Sigmoid colon (tissue), 6 donors: ENCODE measurements at regions not wholly inside any gene's neighbourhood (a gene's known extent, or its start where the extent isn't known, plus 50 kb on each side); places are given as distances from the start of the nearest gene placed in this dataset.
"Not testable (repeated sequence)": the region's sequence is repeated elsewhere in the genome, so short reads cannot be mapped to it uniquely, and the experiment has no call there.

Experiments used
- DNase-seq: peaks from one replicate; pipeline ENCODE4 v3.0.0-alpha.2; 2019
- H3K27ac ChIP-seq, 4 donors: fragments of 200-600 bp; sonication (generic); one replicate each; pipeline ENCODE4 v1.5.1; 2016 to 2019; ENCODE audit warnings: mild to moderate bottlenecking in 1 of 4
- H3K27me3 ChIP-seq, 3 donors: fragments of 200-600 bp; sonication (generic); one replicate each; pipeline ENCODE4 v1.5.1; 2019; ENCODE audit warnings: mild to moderate bottlenecking in 1 of 3
- H3K36me3 ChIP-seq, 4 donors: fragments of 200-600 bp; sonication (generic); one replicate each; pipeline ENCODE4 v1.5.1; 2016 to 2019
- H3K4me1 ChIP-seq, 4 donors: fragments of 200-600 bp; sonication (generic); one replicate each; pipeline ENCODE4 v1.5.1; 2017 to 2019
- H3K4me3 ChIP-seq, 4 donors: fragments of 200-600 bp; sonication (generic); one replicate each; pipeline ENCODE4 v1.5.1; 2017 to 2019; ENCODE audit warnings: mild to moderate bottlenecking in 2 of 4, moderate library complexity in 1 of 4
- H3K9me3 ChIP-seq, 4 donors: fragments of 200-600 bp in 3 of 4; sonication (generic) in 3 of 4; one replicate each; pipeline versions ENCODE4 v1.5.1 to v1.6.1; 2013 to 2019
- EP300 ChIP-seq, 4 donors: sonication (generic); formaldehyde crosslinking; IDR thresholded peaks; one replicate each; pipeline ENCODE4 v1.6.1; 2017; ENCODE audit warnings: antibody characterized with exemption in 4 of 4
- POLR2A ChIP-seq, 2 donors: fragments of 450-650 bp; IDR thresholded peaks; one replicate each; pipeline ENCODE4 v1.6.1; 2016; ENCODE audit warnings: antibody characterized with exemption in 2 of 2, mild to moderate bottlenecking in 2 of 2, moderate library complexity in 2 of 2
- POLR2AphosphoS5 ChIP-seq, 4 donors: sonication (generic); formaldehyde crosslinking; IDR thresholded peaks; one replicate each; pipeline ENCODE4 v1.6.1; 2017; ENCODE audit warnings: antibody characterized with exemption in 4 of 4
- WGBS, 2 donors: extraction: QIAGEN DNeasy Blood & Tissue Kit; methylation state at CpG; one replicate each; pipeline ENCODE4 v1.1.7; 2013; 5-methylcytosine and 5-hydroxymethylcytosine counted together
- intact Hi-C: fragments of 100-400 bp; cut with DNase I; formaldehyde crosslinking; loops from one replicate; pipeline ENCODE4 v1.15.1; 2023
- TF ChIP-seq, protein P1 (sequence below), 4 experiments: fragments of 450-650 bp in 3 of 4; fragments of 200-600 bp in 1 of 4; IDR thresholded peaks; one replicate each; pipeline ENCODE4 v1.5.1; 2016 to 2019; ENCODE audit warnings: antibody characterized with exemption in 4 of 4, mild to moderate bottlenecking in 3 of 4, moderate library complexity in 2 of 4
- donor health status: healthy with polysubstance abuse.
- donor health status: healthy.

DNA sequence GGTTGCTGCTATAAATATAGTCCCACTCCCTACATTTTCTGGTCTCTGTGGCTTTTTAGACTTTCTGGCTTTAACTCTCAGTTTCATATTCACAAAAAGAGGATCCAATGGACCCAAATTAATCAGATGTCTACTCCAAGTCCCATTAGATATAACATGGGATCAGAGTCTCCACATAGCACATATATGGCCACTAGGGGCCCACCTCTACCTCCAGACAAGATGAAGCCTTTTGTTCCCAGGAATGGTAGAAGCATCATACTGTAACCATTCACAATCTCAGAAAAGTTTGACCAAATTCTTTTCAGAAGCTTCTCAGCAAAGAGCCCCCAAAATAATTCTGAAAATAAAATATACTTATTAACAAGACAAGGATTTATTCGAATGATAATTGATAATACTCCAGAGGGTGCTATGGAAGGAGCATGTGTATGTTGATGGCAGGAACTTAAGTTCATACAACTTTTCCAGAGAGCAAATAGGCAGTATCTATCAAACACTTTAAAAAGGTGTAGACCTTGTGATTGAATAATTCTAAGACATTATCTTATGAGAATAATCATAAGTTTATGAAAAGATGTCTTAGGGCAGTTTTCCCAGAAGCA, 382.3 kb upstream of the CRIM1 start:
- no peak overlapping the region for H3K4me3 ChIP-seq
- no peaks in the 10 kb centered on the region for H3K27me3 ChIP-seq
- H3K27ac ChIP-seq = no peak overlapping the region
- intact Hi-C loops = no loop called here
- TF ChIP-seq POLR2AphosphoS5 (IDR thresholded peaks at IDR 0.05) (no peak), POLR2A (IDR thresholded peaks at IDR 0.05) (no peak), EP300 (IDR thresholded peaks at IDR 0.05) (no peak)
- TF ChIP-seq, protein P1, sequence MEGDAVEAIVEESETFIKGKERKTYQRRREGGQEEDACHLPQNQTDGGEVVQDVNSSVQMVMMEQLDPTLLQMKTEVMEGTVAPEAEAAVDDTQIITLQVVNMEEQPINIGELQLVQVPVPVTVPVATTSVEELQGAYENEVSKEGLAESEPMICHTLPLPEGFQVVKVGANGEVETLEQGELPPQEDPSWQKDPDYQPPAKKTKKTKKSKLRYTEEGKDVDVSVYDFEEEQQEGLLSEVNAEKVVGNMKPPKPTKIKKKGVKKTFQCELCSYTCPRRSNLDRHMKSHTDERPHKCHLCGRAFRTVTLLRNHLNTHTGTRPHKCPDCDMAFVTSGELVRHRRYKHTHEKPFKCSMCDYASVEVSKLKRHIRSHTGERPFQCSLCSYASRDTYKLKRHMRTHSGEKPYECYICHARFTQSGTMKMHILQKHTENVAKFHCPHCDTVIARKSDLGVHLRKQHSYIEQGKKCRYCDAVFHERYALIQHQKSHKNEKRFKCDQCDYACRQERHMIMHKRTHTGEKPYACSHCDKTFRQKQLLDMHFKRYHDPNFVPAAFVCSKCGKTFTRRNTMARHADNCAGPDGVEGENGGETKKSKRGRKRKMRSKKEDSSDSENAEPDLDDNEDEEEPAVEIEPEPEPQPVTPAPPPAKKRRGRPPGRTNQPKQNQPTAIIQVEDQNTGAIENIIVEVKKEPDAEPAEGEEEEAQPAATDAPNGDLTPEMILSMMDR (IDR thresholded peaks at IDR 0.05) = no peak
- no peaks in the 10 kb centered on the region for H3K9me3 ChIP-seq
- H3K36me3 ChIP-seq = no peaks in the 10 kb centered on the region
- 30 to 45% methylated on average over 1 of the region's 1 CpG for WGBS, 2 donors
- H3K4me1 ChIP-seq = no peaks in the 10 kb centered on the region
- no peak for DNase-seq

DNA sequence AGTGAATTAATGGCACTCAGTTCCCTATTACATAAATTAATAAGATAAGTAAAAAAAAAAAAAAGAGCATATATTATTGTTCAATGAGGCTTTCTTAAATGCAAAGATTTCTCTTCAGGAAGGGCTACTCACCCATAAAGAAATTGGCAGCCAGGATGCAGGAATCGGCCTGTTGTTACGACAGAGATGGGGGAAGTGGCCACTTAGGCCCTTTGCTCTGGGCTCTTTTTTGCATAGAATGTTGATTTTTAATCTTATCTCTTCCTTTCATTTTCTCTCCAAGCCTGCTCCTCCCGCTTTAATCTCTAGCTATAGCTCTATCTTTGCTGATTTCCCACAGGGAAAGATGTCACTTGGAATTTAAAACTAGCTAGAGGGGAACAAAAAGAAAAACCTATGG, 391.8 kb upstream of the CRIM1 start:
- TF ChIP-seq, protein P1 (IDR thresholded peaks at IDR 0.05) = no peak
- TF ChIP-seq POLR2AphosphoS5 (IDR thresholded peaks at IDR 0.05) (no peak), EP300 (IDR thresholded peaks at IDR 0.05) (no peak), POLR2A (IDR thresholded peaks at IDR 0.05) (no peak)
- no peak for DNase-seq
- intact Hi-C loops = no loop called here
- Histone ChIP-seq H3K4me3 (no peak overlapping the region), H3K9me3 (peaks cover 0 to 8% (median 1%) of the 10 kb centered on the region in 4 donors), H3K27ac (no peak overlapping the region), H3K36me3 (no peaks in the 10 kb centered on the region), H3K4me1 (no peaks in the 10 kb centered on the region), H3K27me3 (no peaks in the 10 kb centered on the region)
- WGBS, 2 donors = 76 to 85% methylated on average over 3 of the region's 3 CpGs

DNA sequence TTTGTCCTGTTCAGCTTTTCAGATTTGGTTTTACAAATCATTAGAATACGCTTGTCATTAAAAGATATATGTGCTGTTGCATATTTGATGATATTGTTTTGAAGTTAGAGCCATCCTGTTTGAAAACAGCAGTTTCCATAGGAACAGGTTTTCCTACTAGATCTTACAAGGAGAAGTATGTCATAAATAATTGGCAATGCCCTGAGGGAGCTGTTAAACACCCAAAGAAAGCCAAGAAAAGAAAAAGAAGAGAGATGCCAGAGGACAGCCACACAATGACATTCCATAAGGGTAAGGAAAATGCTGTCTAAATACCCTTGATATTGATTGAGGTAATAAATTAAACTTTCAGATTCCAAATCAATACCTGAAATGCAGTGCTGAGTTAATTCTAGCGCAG, 392.2 kb upstream of the CRIM1 start:
- no peak for DNase-seq
- Histone ChIP-seq H3K4me3 (no peak overlapping the region), H3K27me3 (no peaks in the 10 kb centered on the region), H3K36me3 (no peaks in the 10 kb centered on the region), H3K9me3 (peaks cover 0 to 8% (median 1%) of the 10 kb centered on the region in 4 donors), H3K27ac (no peak overlapping the region), H3K4me1 (no peaks in the 10 kb centered on the region)
- TF ChIP-seq POLR2AphosphoS5 (IDR thresholded peaks at IDR 0.05) = no peak
- TF ChIP-seq, protein P1 (IDR thresholded peaks at IDR 0.05) = no peak
- no peak for TF ChIP-seq EP300 (IDR thresholded peaks at IDR 0.05)
- no peak for TF ChIP-seq POLR2A (IDR thresholded peaks at IDR 0.05)
- intact Hi-C loops = no loop called here
- WGBS, 2 donors = 88 to 90% methylated on average over 2 of the region's 2 CpGs

DNA sequence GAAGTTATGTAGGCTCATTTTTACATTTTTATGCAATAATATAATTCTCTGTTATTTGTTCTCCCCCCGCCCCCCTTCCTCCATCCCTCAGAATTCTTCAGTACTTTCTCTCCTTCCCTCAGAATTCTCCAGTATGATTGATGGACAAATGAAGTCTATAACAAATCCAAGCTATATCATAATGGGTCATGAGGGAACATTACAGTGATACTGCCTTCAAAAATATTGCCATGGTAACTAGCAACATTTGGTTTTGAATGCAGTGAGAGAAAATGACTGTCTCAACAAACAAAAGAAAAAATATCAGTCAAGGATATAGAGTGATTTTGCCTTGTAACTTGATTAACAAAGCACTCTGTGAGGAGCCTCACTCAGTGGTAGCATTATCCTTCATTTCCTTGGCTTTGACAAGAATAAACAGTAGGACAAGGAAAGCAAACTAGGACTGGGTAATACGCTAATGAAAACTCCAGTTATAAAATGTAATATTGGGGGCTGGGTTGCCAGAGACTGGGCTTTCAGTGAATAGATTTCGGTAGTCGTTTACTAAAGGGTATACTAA, 392.9 kb upstream of the CRIM1 start:
- intact Hi-C loops = no loop called here
- no peaks in the 10 kb centered on the region for H3K36me3 ChIP-seq
- 93 to 95% methylated on average over 4 of the region's 4 CpGs for WGBS, 2 donors
- H3K4me3 ChIP-seq = no peak overlapping the region
- no peak overlapping the region for H3K27ac ChIP-seq
- no peaks in the 10 kb centered on the region for H3K27me3 ChIP-seq
- DNase-seq = no peak
- peaks cover 0 to 8% (median 1%) of the 10 kb centered on the region in 4 donors for H3K9me3 ChIP-seq
- TF ChIP-seq POLR2A (IDR thresholded peaks at IDR 0.05) (no peak), POLR2AphosphoS5 (IDR thresholded peaks at IDR 0.05) (no peak), EP300 (IDR thresholded peaks at IDR 0.05) (no peak)
- TF ChIP-seq, protein P1 (IDR thresholded peaks at IDR 0.05) = no peak
- no peaks in the 10 kb centered on the region for H3K4me1 ChIP-seq

DNA sequence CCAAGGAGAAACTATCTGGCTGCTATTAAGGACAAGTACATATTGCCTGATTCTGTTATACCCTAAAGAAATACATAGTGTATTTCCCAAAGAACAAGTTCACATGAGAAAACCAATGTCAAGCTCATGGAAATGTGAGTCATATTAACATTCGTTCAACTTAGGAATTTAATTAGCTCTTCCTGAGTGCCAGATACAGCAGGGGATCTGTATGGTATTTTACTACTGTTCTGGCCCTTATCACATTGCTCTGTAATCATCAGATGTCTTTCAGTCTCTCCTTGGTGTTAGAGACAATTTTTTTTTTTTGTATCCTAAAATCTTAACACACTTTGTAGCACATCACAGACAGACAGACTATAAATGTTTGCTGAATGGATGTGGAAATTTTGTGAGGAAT, 395.0 kb upstream of the CRIM1 start:
- TF ChIP-seq, protein P1 (IDR thresholded peaks at IDR 0.05) = no peak
- TF ChIP-seq EP300 (IDR thresholded peaks at IDR 0.05) (no peak), POLR2A (IDR thresholded peaks at IDR 0.05) (no peak), POLR2AphosphoS5 (IDR thresholded peaks at IDR 0.05) (no peak)
- no peak for DNase-seq
- 85 to 88% methylated on average over 1 of the region's 1 CpG for WGBS, 2 donors
- Histone ChIP-seq H3K4me1 (no peaks in the 10 kb centered on the region), H3K27me3 (no peaks in the 10 kb centered on the region), H3K4me3 (no peak overlapping the region), H3K36me3 (no peaks in the 10 kb centered on the region), H3K27ac (no peak overlapping the region), H3K9me3 (peaks cover 0 to 8% (median 1%) of the 10 kb centered on the region in 4 donors)
- intact Hi-C loops = no loop called here

DNA sequence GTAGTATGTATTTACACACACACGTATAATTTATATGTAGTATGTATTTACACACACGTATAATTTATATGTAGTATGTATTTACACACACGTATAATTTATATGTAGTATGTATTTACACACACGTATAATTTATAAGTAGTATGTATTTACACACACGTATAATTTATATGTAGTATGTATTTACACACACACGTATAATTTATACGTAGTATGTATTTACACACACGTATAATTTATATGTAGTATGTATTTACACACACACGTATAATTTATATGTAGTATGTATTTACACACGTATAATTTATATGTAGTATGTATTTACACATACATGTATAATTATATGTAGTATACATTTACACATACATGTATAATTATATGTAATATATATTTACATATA, 398.5 kb upstream of the CRIM1 start:
- H3K27ac ChIP-seq, H3K9me3 ChIP-seq, H3K27me3 ChIP-seq, DNase-seq, H3K4me3 ChIP-seq, H3K36me3 ChIP-seq, H3K4me1 ChIP-seq, intact Hi-C loops: not testable (repeated sequence)
- WGBS, 2 donors = 93 to 94% methylated on average over 10 of the region's 10 CpGs
